ENCODE measurements at regions not wholly inside any gene's neighbourhood (a gene's known extent, or its start where the extent isn't known, plus 50 kb on each side); places are given as distances from the start of the nearest gene placed in this dataset.

DNA sequence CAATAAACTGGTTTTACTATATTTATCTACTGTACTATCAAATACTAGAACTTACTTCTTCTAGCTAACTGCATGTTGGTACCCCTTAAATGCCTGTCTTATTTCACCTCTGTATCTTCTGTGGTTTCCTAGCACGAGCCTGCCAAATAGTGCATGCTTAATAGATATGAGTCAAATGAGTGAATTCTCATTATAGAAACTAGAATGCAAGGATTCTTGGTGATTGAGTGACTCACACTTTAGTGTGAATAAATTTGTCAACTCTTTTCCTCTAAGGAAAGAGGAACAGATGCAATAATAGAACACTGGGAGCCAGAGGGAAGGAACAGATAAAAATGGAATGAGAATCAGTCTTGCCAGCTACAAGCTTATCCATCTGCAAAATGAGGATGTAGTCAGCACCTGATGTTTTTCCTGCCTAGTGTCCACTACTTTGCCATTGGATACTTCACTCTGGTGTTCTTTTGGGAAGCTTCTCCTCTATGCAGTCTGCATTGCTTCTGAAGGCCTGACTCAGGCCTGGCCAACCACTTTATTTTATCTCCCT lies 189.1 kb upstream of the CADPS start:
- no peak overlapping the region for H3K4me3 ChIP-seq (ENCODE audit: low read length in 2 of 2)
- H3K36me3 ChIP-seq (ENCODE audit: control insufficient read depth in 2 of 2, insufficient read depth in 2 of 2, low read length in 1 of 2), result no peaks in the 10 kb centered on the region
- 68% methylated on average over 1 of the region's 1 CpG for WGBS
- H3K27me3 ChIP-seq (ENCODE audit: control insufficient read depth in 2 of 2, insufficient read depth in 1 of 2, low read length in 1 of 2), result no peaks in the 10 kb centered on the region
- H3K9me3 ChIP-seq (ENCODE audit: control insufficient read depth in 2 of 2, insufficient read depth in 1 of 2, low read length in 1 of 2), result no peaks in the 10 kb centered on the region
- no peak overlapping the region for H3K27ac ChIP-seq (ENCODE audit: low read depth in 1 of 2, low read length in 1 of 2)
- no peak for DNase-seq (ENCODE audit: low read depth in 6 of 9, low spot score in 9 of 9)
- H3K4me1 ChIP-seq (ENCODE audit: control insufficient read depth in 2 of 2, insufficient read depth in 2 of 2, low read length in 2 of 2), result no peaks in the 10 kb centered on the region

DNA sequence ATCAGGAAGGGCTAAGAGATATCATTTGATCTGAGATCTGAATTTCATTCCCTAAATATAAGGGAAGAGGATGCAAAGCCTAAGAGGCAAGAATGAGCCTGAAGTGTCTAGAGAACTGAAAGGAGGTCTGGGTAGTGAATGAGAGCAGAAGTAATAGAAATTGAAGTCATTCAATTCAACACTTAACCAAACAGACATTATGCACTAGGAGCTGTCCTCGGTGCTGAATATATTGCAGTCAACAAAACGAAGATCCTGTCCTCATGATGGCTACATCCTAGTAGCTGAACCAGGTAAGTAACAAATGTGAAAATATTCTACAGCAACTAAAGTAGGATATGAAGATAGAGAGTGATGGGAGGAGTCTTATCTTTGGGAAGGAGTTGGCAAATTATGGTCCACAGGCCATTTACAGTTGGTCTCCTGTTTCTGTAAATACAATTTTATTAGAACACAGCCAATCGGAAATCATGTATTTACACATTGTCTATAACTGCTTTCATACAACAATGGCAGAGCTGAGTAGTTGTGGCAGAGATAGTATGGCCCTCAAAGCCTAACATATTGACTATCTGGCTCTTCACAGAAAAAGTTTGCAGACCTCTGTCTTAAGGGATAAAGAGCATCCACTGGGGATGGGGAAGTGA lies 192.9 kb upstream of the CADPS start:
- Histone ChIP-seq H3K36me3 (ENCODE audit: control insufficient read depth in 2 of 2, insufficient read depth in 2 of 2, low read length in 1 of 2) (no peaks in the 10 kb centered on the region), H3K27ac (ENCODE audit: low read depth in 1 of 2, low read length in 1 of 2) (no peak overlapping the region), H3K27me3 (ENCODE audit: control insufficient read depth in 2 of 2, insufficient read depth in 1 of 2, low read length in 1 of 2) (no peaks in the 10 kb centered on the region), H3K9me3 (ENCODE audit: control insufficient read depth in 2 of 2, insufficient read depth in 1 of 2, low read length in 1 of 2) (no peaks in the 10 kb centered on the region), H3K4me1 (ENCODE audit: control insufficient read depth in 2 of 2, insufficient read depth in 2 of 2, low read length in 2 of 2) (no peaks in the 10 kb centered on the region), H3K4me3 (ENCODE audit: low read length in 2 of 2) (no peak overlapping the region)
- 38% methylated on average over 3 of the region's 3 CpGs for WGBS
- DNase-seq (ENCODE audit: low read depth in 6 of 9, low spot score in 9 of 9), result peak in 8 of 9 donors; percentile 0 to 49 (median 12)

DNA sequence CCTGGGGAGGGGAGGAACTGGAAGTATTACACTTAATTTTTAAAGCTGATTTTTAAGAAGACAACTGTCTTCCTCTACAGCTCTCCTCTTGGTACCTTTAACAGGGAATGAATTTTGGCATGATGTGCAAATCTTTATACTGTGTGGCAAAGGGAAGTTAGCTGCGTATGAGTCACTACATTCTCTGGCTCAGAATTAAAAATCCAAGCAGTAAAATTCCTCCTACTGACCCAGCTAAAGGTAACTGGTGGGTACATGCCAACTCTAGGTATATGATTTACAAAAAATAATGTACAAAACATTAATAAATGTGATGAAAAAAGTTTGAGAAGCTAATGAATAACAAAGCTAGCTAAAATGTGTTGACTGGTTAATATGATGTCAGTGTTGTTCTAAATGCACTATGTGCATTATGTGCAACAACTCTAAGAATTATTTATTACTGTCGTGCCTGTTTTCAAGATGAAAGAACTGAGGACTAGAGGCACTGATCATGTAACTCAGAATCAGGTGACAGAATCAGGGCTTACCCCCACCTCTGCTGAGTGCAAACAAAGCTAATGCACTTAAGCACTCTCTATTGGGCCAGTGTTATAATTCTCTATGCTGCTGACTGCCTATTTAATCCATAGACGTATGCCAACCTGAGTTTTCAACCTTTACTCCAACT lies 194.7 kb upstream of the CADPS start:
- no peak overlapping the region for H3K4me3 ChIP-seq (ENCODE audit: low read length in 2 of 2)
- H3K27ac ChIP-seq (ENCODE audit: low read depth in 1 of 2, low read length in 1 of 2), result no peak overlapping the region
- no peak for DNase-seq (ENCODE audit: low read depth in 6 of 9, low spot score in 9 of 9)
- no peaks in the 10 kb centered on the region for H3K9me3 ChIP-seq (ENCODE audit: control insufficient read depth in 2 of 2, insufficient read depth in 1 of 2, low read length in 1 of 2)
- H3K27me3 ChIP-seq (ENCODE audit: control insufficient read depth in 2 of 2, insufficient read depth in 1 of 2, low read length in 1 of 2), result no peaks in the 10 kb centered on the region
- no peaks in the 10 kb centered on the region for H3K36me3 ChIP-seq (ENCODE audit: control insufficient read depth in 2 of 2, insufficient read depth in 2 of 2, low read length in 1 of 2)
- H3K4me1 ChIP-seq (ENCODE audit: control insufficient read depth in 2 of 2, insufficient read depth in 2 of 2, low read length in 2 of 2), result no peaks in the 10 kb centered on the region
- WGBS, result 76% methylated on average over 3 of the region's 3 CpGs

DNA sequence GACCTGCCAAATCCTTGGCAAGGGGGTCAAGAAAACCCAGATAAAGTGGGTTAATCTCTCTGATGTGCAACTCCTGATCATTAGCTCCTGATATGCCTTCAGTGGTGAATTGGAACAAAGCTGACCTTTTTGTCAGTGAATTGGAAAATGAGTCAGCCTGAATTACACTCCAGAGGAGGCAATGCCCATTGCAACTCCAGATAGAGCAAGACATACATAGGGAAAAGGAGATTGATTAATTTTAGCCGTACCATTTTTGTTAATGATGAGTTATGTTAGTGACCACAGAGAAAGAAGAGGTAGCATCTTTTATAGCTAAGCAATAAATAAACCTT lies 195.2 kb upstream of the CADPS start:
- no peaks in the 10 kb centered on the region for H3K9me3 ChIP-seq (ENCODE audit: control insufficient read depth in 2 of 2, insufficient read depth in 1 of 2, low read length in 1 of 2)
- H3K4me1 ChIP-seq (ENCODE audit: control insufficient read depth in 2 of 2, insufficient read depth in 2 of 2, low read length in 2 of 2), result no peaks in the 10 kb centered on the region
- H3K27ac ChIP-seq (ENCODE audit: low read depth in 1 of 2, low read length in 1 of 2), result no peak overlapping the region
- H3K27me3 ChIP-seq (ENCODE audit: control insufficient read depth in 2 of 2, insufficient read depth in 1 of 2, low read length in 1 of 2), result no peaks in the 10 kb centered on the region
- no peak for DNase-seq (ENCODE audit: low read depth in 6 of 9, low spot score in 9 of 9)
- H3K36me3 ChIP-seq (ENCODE audit: control insufficient read depth in 2 of 2, insufficient read depth in 2 of 2, low read length in 1 of 2), result no peaks in the 10 kb centered on the region
- H3K4me3 ChIP-seq (ENCODE audit: low read length in 2 of 2), result no peak overlapping the region
- 93% methylated on average over 1 of the region's 1 CpG for WGBS

DNA sequence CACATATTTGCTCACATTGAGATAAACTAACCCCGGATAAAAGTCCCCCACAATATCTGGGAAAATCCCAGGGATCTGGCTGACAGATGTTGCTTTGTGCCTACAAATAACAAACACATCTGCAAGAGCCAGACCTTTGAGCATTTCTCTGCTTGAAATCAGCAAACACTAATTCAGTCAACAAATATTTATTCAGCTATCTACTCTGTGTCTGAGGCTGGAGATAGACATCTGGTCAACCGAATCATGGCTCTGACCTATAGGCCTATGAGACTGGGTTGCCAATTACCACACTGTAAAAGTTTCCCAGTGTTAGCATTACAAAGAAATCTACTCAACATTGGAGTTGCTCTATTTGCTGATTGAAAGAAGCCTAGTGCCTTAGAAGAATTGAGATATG lies 201.1 kb upstream of the CADPS start:
- 88% methylated on average over 2 of the region's 2 CpGs for WGBS
- Histone ChIP-seq H3K4me1 (ENCODE audit: control insufficient read depth in 2 of 2, insufficient read depth in 2 of 2, low read length in 2 of 2) (no peaks in the 10 kb centered on the region), H3K27me3 (ENCODE audit: control insufficient read depth in 2 of 2, insufficient read depth in 1 of 2, low read length in 1 of 2) (no peaks in the 10 kb centered on the region), H3K27ac (ENCODE audit: low read depth in 1 of 2, low read length in 1 of 2) (no peak overlapping the region), H3K4me3 (ENCODE audit: low read length in 2 of 2) (no peak overlapping the region), H3K9me3 (ENCODE audit: control insufficient read depth in 2 of 2, insufficient read depth in 1 of 2, low read length in 1 of 2) (no peaks in the 10 kb centered on the region), H3K36me3 (ENCODE audit: control insufficient read depth in 2 of 2, insufficient read depth in 2 of 2, low read length in 1 of 2) (no peaks in the 10 kb centered on the region)
- DNase-seq (ENCODE audit: low read depth in 6 of 9, low spot score in 9 of 9), result no peak

DNA sequence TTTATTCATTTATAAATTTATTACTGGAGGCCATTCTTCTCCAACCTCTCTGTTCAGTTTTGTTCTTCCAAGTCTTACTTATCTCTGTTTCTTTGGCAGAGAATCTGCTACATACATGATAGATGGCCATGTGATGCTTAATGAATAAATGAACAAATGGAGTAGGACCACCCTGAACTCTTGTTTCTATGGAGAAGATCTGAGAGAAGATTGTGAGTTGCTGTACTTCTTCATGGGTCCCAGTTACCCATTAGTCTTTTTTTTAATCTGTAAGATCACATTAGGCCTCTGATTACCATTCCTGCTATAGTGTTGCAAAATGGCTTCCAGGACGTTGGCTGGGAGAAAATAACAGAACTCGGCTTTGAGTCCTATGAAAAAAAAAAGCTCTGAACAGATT lies 191.9 kb upstream of the SYNPR start:
- Histone ChIP-seq H3K27ac (ENCODE audit: low read depth in 1 of 2, low read length in 1 of 2) (no peak overlapping the region), H3K9me3 (ENCODE audit: control insufficient read depth in 2 of 2, insufficient read depth in 1 of 2, low read length in 1 of 2) (no peaks in the 10 kb centered on the region), H3K4me1 (ENCODE audit: control insufficient read depth in 2 of 2, insufficient read depth in 2 of 2, low read length in 2 of 2) (no peaks in the 10 kb centered on the region)

DNA sequence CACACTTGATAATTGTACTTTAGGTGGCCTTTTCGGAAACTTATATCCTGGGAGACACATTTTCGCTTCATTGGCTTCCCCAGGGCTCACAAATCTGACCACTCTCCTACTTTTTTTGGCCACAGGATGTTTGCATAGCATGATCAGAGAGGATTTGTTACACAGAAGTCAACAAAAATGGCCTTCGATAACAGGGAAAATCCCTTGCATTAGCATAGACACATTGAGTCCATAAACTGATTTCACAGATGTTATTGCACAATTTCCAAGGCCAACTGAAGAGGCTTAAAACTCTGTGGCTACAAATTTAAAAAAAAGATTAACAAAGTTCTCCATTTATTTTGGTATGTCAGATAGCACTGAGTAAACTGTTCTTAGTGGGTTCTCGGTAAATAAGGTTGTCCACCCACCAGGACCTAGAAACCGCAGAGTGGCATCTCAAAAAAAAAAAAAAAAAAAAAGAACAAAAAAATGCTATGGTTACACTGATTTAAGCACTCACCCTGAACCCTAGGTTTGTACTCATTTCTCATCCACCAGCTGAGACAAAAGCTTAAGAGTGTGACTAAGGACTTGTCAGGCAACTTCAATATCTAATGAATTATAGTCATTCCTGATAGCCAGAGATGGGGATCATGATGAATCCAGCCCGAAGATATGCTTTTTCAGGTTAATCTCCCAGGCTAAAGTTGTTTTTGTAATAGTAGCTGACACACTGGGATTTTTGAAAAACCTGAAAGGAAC lies 188.9 kb upstream of the SYNPR start:
- H3K9me3 ChIP-seq (ENCODE audit: control insufficient read depth in 2 of 2, insufficient read depth in 1 of 2, low read length in 1 of 2), result no peaks in the 10 kb centered on the region
- no peaks in the 10 kb centered on the region for H3K27me3 ChIP-seq (ENCODE audit: control insufficient read depth in 2 of 2, insufficient read depth in 1 of 2, low read length in 1 of 2)
- DNase-seq (ENCODE audit: low read depth in 6 of 9, low spot score in 9 of 9), result no peak
- H3K4me1 ChIP-seq (ENCODE audit: control insufficient read depth in 2 of 2, insufficient read depth in 2 of 2, low read length in 2 of 2), result no peaks in the 10 kb centered on the region
- no peaks in the 10 kb centered on the region for H3K36me3 ChIP-seq (ENCODE audit: control insufficient read depth in 2 of 2, insufficient read depth in 2 of 2, low read length in 1 of 2)
- H3K27ac ChIP-seq (ENCODE audit: low read depth in 1 of 2, low read length in 1 of 2), result no peak overlapping the region
- WGBS, result 79% methylated on average over 6 of the region's 6 CpGs
- no peak overlapping the region for H3K4me3 ChIP-seq (ENCODE audit: low read length in 2 of 2)

More for the DNA sequence above, 191.9 kb upstream of the SYNPR start:
- Histone ChIP-seq H3K36me3 (ENCODE audit: control insufficient read depth in 2 of 2, insufficient read depth in 2 of 2, low read length in 1 of 2) (no peaks in the 10 kb centered on the region), H3K27me3 (ENCODE audit: control insufficient read depth in 2 of 2, insufficient read depth in 1 of 2, low read length in 1 of 2) (no peaks in the 10 kb centered on the region), H3K4me3 (ENCODE audit: low read length in 2 of 2) (no peak overlapping the region)
- WGBS, result 83% methylated on average over 2 of the region's 2 CpGs
- no peak for DNase-seq (ENCODE audit: low read depth in 6 of 9, low spot score in 9 of 9)

DNA sequence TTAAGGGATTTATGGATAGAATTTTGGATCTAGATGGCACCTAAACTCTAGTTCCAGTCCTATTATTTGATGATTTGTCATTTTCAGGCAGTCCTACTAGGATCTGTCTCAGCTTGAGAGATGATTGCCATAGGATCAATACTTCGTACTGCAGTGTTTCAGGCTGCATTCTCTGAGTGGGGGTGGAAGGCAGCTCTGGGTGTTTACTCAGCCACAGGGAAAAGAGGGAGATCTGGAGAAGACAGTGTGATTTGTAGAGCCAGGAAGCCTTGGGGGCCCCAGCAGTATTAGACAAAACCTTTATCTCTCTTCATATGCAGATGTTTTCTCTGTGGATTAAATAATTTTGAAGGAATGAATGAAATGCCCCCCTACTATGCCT lies 188.4 kb upstream of the SYNPR start:
- H3K4me3 ChIP-seq (ENCODE audit: low read length in 2 of 2), result no peak overlapping the region
- 31% methylated on average over 1 of the region's 1 CpG for whole genome bisulfite sequencing
- no peak overlapping the region for H3K27ac ChIP-seq (ENCODE audit: low read depth in 1 of 2, low read length in 1 of 2)
- DNase-seq (ENCODE audit: low read depth in 6 of 9, low spot score in 9 of 9), result no peak
- H3K4me1 ChIP-seq (ENCODE audit: control insufficient read depth in 2 of 2, insufficient read depth in 2 of 2, low read length in 2 of 2), result no peaks in the 10 kb centered on the region
- no peaks in the 10 kb centered on the region for H3K27me3 ChIP-seq (ENCODE audit: control insufficient read depth in 2 of 2, insufficient read depth in 1 of 2, low read length in 1 of 2)
- no peaks in the 10 kb centered on the region for H3K36me3 ChIP-seq (ENCODE audit: control insufficient read depth in 2 of 2, insufficient read depth in 2 of 2, low read length in 1 of 2)
- H3K9me3 ChIP-seq (ENCODE audit: control insufficient read depth in 2 of 2, insufficient read depth in 1 of 2, low read length in 1 of 2), result no peaks in the 10 kb centered on the region

DNA sequence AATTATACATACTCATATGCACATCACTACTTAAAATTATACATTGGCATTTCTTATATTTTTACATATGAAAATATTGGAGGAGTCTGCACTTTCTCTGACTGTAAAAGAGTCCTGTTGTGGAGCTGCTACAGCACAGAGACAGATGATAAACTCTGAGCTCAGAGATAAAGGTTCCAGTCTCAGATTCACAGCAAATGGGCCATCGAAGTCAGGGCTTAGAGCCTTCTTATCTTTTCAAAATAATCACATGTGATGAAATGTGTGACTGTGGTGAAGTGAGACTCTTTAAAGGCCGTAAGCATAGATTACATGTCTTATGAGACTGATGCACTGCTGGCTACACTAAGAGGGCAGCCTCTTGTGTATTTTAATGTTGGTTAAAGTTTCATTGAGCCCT lies 187.5 kb upstream of the SYNPR start:
- 70% methylated on average over 2 of the region's 2 CpGs for whole genome bisulfite sequencing
- DNase-seq (ENCODE audit: low read depth in 6 of 9, low spot score in 9 of 9), result no peak
- Histone ChIP-seq H3K27ac (ENCODE audit: low read depth in 1 of 2, low read length in 1 of 2) (no peak overlapping the region), H3K4me3 (ENCODE audit: low read length in 2 of 2) (no peak overlapping the region), H3K9me3 (ENCODE audit: control insufficient read depth in 2 of 2, insufficient read depth in 1 of 2, low read length in 1 of 2) (no peaks in the 10 kb centered on the region), H3K4me1 (ENCODE audit: control insufficient read depth in 2 of 2, insufficient read depth in 2 of 2, low read length in 2 of 2) (no peaks in the 10 kb centered on the region), H3K27me3 (ENCODE audit: control insufficient read depth in 2 of 2, insufficient read depth in 1 of 2, low read length in 1 of 2) (no peaks in the 10 kb centered on the region), H3K36me3 (ENCODE audit: control insufficient read depth in 2 of 2, insufficient read depth in 2 of 2, low read length in 1 of 2) (no peaks in the 10 kb centered on the region)
